Activated naive CD8-positive, alpha-beta T cell treated with anti-CD3 and anti-CD28 coated beads, Interleukin-2, amount 10 ng/mL, durations not matched to agents 7 days and 5 days (primary cell): ENCODE measurements at regions not wholly inside any gene's neighbourhood (a gene's known extent, or its start where the extent isn't known, plus 50 kb on each side); places are given as distances from the start of the nearest gene placed in this dataset.
"Not testable (repeated sequence)": the region's sequence is repeated elsewhere in the genome, so short reads cannot be mapped to it uniquely, and the experiment has no call there.

Source experiments
- ATAC-seq: fragments of 150-1000 bp; cut with Tn5 transposase; one replicate; pipeline ENCODE4 v1.10.0; 2021; ENCODE audit warnings: low read depth, moderate library complexity
- POLR2A ChIA-PET: fragments of 350-600 bp; sonication (Branson Sonifier 250); formaldehyde crosslinking; loops from one replicate; lab custom pipeline; 2021; ENCODE audit warnings: antibody characterized with exemption; lab: Charles Lee
- DNase-seq: peaks from one replicate; pipeline ENCODE4 v3.0.0; 2021
- H3K27ac Mint-ChIP-seq: one replicate; pipeline ENCODE4 v1.8.0; 2022; ENCODE audit warnings: mild to moderate bottlenecking, mixed read lengths
- H3K27me3 Mint-ChIP-seq: one replicate; pipeline ENCODE4 v1.8.0; 2022; ENCODE audit warnings: mild to moderate bottlenecking, moderate library complexity, mixed read lengths
- H3K36me3 Mint-ChIP-seq: one replicate; pipeline ENCODE4 v1.8.0; 2021; ENCODE audit warnings: mild to moderate bottlenecking, mixed read lengths
- H3K4me1 Mint-ChIP-seq: one replicate; pipeline ENCODE4 v1.8.0; 2021; ENCODE audit warnings: mixed read lengths
- H3K4me3 Mint-ChIP-seq: one replicate; pipeline ENCODE4 v1.8.0; 2022; ENCODE audit warnings: mild to moderate bottlenecking, moderate library complexity, mixed read lengths
- H3K9me3 Mint-ChIP-seq: one replicate; pipeline ENCODE4 v1.8.0; 2021; ENCODE audit warnings: mixed read lengths

DNA sequence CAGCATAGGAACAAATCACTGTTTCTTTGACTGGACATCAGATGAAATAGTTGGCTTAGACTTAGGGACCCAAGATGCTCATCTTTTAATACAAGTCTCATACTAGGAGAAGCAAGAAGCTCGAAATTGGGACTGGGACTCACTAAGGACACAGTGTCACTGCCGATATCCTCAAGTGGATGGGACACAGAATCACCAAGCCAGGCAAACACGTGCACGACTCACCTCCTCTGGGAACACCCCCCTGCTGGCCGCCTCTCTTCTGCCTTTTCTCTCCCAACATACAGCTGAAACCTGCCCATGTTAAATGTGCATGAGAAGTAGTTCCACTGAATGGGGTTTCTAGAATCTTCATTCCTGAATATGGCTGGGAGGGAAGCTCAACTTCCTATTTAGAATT, 106.6 kb upstream of the FAM204A start:
- ATAC-seq (no peak), DNase-seq (no peak)
- Mint-ChIP-seq H3K27ac (no peak overlapping the region), H3K4me1 (no peaks in the 10 kb centered on the region), H3K4me3 (no peak overlapping the region), H3K36me3 (no peaks in the 10 kb centered on the region), H3K9me3 (peaks cover 2% of the 10 kb centered on the region), H3K27me3 (peaks cover 48% of the 10 kb centered on the region)
- POLR2A ChIA-PET: no interaction called here

DNA sequence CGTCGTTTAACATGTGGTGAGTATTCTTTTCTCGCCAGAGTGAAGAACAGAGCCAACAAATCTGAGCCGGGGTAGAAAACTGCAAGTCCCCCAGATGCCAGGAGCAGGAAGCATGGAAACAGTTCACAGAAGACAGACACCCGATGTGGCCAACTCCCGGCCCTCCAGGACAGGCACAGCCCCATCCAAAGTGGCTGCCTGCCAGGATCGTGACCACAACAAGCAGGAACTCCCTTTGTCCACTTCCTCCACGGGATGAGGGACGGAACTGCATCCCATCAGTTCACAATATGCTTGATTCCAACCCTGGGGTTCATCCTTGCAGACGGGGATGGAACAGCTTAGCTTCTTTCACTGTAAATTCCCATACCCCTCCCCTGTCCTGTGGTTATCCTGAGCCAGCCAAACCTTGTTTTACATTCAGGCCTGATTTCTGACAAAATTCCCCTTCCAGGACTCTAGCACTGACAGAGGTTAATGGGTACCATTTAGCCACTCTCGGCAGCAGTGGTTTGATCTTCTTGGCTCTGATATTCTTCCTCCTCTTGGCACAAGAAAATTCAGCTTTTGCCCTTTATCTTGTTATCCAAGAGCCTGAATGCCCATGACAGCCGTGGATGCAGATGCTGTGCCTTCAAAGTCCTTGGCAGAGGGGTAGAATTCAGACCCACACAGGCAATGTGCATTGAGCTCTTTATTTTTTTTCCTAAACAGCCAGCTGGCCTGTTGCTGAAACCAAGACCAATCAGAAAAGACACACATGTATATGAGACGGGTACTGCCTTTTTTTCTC, 105.5 kb upstream of the FAM204A start:
- Mint-ChIP-seq H3K27me3 (peaks cover 47% of the 10 kb centered on the region), H3K4me1 (no peaks in the 10 kb centered on the region), H3K9me3 (peaks cover 2% of the 10 kb centered on the region), H3K4me3 (no peak overlapping the region), H3K36me3 (no peaks in the 10 kb centered on the region), H3K27ac (no peak overlapping the region)
- POLR2A ChIA-PET: no interaction called here
- DNase-seq: no peak
- ATAC-seq: no peak

DNA sequence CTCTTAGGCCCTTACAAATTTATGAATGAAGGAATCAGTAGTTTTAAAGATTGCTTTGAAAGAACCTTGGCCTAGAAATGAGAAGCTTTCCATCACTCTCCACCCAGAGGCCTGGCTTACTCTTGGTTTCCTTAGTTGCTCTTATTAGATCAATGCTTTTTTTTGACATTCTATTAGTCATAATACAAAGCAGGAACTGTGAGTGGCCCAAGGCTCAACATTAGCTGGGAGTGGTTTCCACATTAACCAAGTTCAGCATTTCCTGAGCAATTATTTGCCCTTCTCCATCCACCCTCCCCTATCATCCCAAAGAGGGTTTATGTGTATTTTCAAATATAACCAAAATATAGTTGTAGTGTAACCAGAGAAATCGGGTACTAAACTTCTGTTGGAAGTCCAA, 103.4 kb upstream of the FAM204A start:
- ATAC-seq: no peak
- Mint-ChIP-seq H3K27me3 (peaks cover 37% of the 10 kb centered on the region), H3K9me3 (no peaks in the 10 kb centered on the region), H3K4me1 (no peaks in the 10 kb centered on the region), H3K27ac (no peak overlapping the region), H3K4me3 (no peak overlapping the region), H3K36me3 (no peaks in the 10 kb centered on the region)
- POLR2A ChIA-PET: no interaction called here
- DNase-seq: no peak

- Mint-ChIP-seq H3K27me3 (peaks cover 30% of the 10 kb centered on the region), H3K36me3 (no peaks in the 10 kb centered on the region), H3K9me3 (no peaks in the 10 kb centered on the region), H3K27ac (no peak overlapping the region), H3K4me1 (no peaks in the 10 kb centered on the region), H3K4me3 (no peak overlapping the region)
- DNase-seq (no peak), ATAC-seq (no peak)
- POLR2A ChIA-PET: no interaction called here
Observed at GRCh38 chr10:118444069-118444468, 101.9 kb upstream of the FAM204A start.

GRCh38 chr10:118442032-118442431, 99.9 kb upstream of the FAM204A start:
- H3K4me3 Mint-ChIP-seq: no peak overlapping the region
- H3K27ac Mint-ChIP-seq: no peak overlapping the region
- H3K4me1 Mint-ChIP-seq: no peaks in the 10 kb centered on the region
- DNase-seq (no peak), ATAC-seq (no peak)
- POLR2A ChIA-PET: no interaction called here
- H3K36me3 Mint-ChIP-seq: no peaks in the 10 kb centered on the region
- H3K9me3 Mint-ChIP-seq: no peaks in the 10 kb centered on the region
- H3K27me3 Mint-ChIP-seq: peaks cover 32% of the 10 kb centered on the region

DNA sequence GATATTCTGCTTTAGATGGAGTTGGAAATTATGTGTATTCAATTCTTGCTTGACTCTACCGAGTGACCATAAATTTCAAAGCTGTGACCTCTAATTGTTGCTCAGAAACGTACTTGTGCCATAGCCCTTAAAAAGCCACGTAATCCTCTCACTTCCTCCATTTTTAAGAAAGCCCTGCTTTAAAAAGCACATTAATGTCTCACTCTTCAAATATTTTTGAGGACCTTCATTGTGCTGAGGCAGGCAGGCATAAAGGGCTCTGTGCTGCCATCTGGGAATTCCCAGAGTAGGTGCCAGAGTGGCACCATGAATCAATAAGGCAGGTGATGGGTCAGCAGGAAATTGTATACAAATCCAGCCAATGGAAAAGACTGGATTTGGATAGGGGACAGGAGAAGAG, 97.7 kb upstream of the FAM204A start:
- peaks cover 34% of the 10 kb centered on the region for H3K27me3 Mint-ChIP-seq
- POLR2A ChIA-PET: no interaction called here
- no peak overlapping the region for H3K27ac Mint-ChIP-seq
- H3K9me3 Mint-ChIP-seq: no peaks in the 10 kb centered on the region
- no peak overlapping the region for H3K4me3 Mint-ChIP-seq
- no peaks in the 10 kb centered on the region for H3K4me1 Mint-ChIP-seq
- DNase-seq (no peak), ATAC-seq (no peak)
- H3K36me3 Mint-ChIP-seq: no peaks in the 10 kb centered on the region

GRCh38 chr10:118436742-118437141, 94.6 kb upstream of the FAM204A start:
- POLR2A ChIA-PET: no interaction called here
- DNase-seq: no peak

DNA sequence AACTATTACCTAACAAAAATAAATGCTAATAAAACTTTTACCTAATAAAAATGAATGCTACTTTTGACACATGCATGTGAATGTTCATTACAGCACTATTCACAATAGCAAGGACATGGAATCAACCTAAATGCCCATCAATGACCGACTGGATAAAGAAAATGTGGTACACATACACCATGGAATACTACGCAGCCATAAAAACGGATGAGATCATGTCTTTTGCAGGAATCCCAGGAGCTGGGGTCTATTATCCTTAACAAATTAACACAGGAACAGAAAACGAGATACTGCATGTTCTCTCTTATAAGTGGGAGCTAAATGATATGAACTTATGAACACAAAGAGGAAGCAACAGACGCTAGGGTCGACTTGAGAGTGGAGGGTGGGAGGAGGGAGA, 88.1 kb upstream of the FAM204A start:
- no peak for ATAC-seq

More at GRCh38 chr10:118436742-118437141, 94.6 kb upstream of the FAM204A start:
- no peak for ATAC-seq
- H3K9me3 Mint-ChIP-seq: no peaks in the 10 kb centered on the region
- H3K4me3 Mint-ChIP-seq: no peak overlapping the region
- no peak overlapping the region for H3K27ac Mint-ChIP-seq
- no peaks in the 10 kb centered on the region for H3K36me3 Mint-ChIP-seq
- no peaks in the 10 kb centered on the region for H3K4me1 Mint-ChIP-seq
- peaks cover 34% of the 10 kb centered on the region for H3K27me3 Mint-ChIP-seq

DNA sequence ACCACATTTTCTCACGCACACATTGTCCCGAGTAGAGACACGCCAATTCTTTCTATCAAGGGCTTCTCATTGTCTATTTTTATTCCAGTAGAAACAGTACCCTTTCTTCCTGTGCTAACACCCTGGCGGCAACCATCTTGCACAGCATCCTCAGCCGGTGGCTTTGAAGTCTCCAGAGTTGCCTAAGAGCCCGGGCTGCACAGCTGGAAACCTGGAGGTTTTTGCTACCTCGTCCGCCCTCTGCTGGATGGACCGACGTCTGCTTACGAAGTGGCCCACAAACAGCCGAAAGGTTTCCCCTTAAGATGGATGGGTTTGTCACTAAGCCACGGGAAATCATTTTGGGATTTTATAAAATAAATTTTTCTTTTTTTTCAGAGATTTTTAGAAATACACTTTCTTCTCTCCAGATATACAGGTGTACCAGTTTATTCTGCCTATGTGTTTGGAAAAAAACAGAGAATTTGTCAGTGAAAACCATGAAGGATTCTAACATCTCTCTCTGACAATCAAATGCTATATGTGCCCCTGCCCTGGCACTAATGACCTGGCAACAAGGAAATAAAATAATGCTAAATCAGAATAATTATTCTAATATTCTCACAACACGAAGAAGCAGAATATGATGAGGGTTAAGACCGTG, 81.8 kb upstream of the FAM204A start:
- H3K4me3 Mint-ChIP-seq: no peak overlapping the region
- H3K4me1 Mint-ChIP-seq: peaks cover 5% of the 10 kb centered on the region
- peak; percentile 96 for ATAC-seq
- peak; percentile 69 for DNase-seq
- peaks cover 22% of the 10 kb centered on the region for H3K27me3 Mint-ChIP-seq
- POLR2A ChIA-PET: no interaction called here
- H3K27ac Mint-ChIP-seq: no peak overlapping the region
- H3K9me3 Mint-ChIP-seq: no peaks in the 10 kb centered on the region
- no peaks in the 10 kb centered on the region for H3K36me3 Mint-ChIP-seq

More for the DNA sequence above, 88.1 kb upstream of the FAM204A start:
- H3K27me3 Mint-ChIP-seq: peaks cover 26% of the 10 kb centered on the region
- no peak for DNase-seq
- no peak overlapping the region for H3K27ac Mint-ChIP-seq
- H3K36me3 Mint-ChIP-seq: no peaks in the 10 kb centered on the region
- H3K9me3 Mint-ChIP-seq: no peaks in the 10 kb centered on the region
- POLR2A ChIA-PET: no interaction called here
- H3K4me3 Mint-ChIP-seq: no peak overlapping the region
- H3K4me1 Mint-ChIP-seq: no peaks in the 10 kb centered on the region

DNA sequence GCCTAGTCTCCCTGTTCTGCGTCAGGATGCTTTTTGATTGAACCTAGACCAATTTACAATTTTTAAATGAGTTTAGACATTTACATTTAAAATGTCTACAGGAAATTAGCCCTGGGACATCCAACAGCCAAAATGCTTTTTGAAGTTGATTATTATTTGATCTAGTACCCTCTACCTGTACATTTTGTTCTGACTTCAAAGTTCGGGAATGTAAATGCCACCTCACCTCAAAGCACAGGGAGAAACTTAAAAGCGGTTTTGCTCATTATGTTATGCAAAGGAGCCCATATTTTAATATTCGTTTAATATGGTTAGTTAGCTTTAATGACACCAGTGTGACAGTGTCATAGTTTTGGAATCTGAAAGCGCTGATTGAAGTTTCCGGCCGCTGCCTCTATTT, 80.1 kb upstream of the FAM204A start:
- peaks cover 24% of the 10 kb centered on the region for H3K27me3 Mint-ChIP-seq
- POLR2A ChIA-PET: no interaction called here
- DNase-seq (no peak), ATAC-seq (no peak)
- H3K4me1 Mint-ChIP-seq: peaks cover 5% of the 10 kb centered on the region
- no peak overlapping the region for H3K4me3 Mint-ChIP-seq
- no peak overlapping the region for H3K27ac Mint-ChIP-seq
- no peaks in the 10 kb centered on the region for H3K9me3 Mint-ChIP-seq
- no peaks in the 10 kb centered on the region for H3K36me3 Mint-ChIP-seq

DNA sequence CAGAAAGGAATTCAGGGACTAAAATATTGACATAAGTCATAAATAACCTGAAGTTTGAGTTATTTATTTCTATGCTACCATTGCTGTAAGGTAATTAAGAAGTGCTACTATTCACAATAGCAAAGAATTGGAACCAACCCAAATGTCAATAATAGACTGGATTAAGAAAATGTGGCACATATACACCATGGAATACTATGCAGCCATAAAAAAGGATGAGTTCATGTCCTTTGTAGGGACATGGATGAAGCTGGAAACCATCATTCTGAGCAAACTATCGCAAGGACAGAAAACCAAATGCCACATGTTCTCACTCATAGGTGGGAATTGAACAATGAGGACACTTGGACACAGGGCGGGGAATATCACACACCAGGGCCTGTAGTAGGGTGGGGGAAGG, 77.9 kb upstream of the FAM204A start:
- H3K4me1 Mint-ChIP-seq, POLR2A ChIA-PET, ATAC-seq: not testable (repeated sequence)

DNA sequence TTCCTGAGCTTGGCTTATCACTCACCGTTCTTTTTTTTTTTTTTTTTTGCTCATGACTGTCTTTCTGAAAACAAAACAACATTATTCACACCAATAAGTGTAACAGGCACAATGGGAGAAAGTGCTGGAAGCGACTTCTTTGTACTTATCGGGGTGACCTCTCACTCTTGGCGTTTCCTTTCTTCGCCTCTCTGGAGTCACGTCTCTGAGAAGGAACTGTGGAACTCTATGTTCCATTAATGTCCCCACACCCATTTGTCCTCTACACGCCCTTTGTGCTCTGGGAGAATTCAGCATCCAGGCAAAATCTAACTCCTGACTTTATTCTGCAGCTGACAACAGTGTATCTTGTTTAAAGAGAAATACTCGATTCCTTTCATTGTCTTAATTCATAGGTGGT, 70.8 kb upstream of the FAM204A start:
- Mint-ChIP-seq H3K4me3 (no peak overlapping the region), H3K36me3 (no peaks in the 10 kb centered on the region), H3K4me1 (no peaks in the 10 kb centered on the region), H3K27ac (no peak overlapping the region), H3K9me3 (no peaks in the 10 kb centered on the region), H3K27me3 (peaks cover 18% of the 10 kb centered on the region)
- POLR2A ChIA-PET: no interaction called here
- DNase-seq (no peak), ATAC-seq (no peak)

More for the DNA sequence above, 77.9 kb upstream of the FAM204A start:
- not testable (repeated sequence) for H3K36me3 Mint-ChIP-seq, H3K27ac Mint-ChIP-seq, H3K9me3 Mint-ChIP-seq, H3K4me3 Mint-ChIP-seq, DNase-seq
- peaks cover 17% of the 10 kb centered on the region for H3K27me3 Mint-ChIP-seq

GRCh38 chr10:118412132-118412760, 70.1 kb upstream of the FAM204A start:
- ATAC-seq: no peak
- DNase-seq: no peak
- POLR2A ChIA-PET: no interaction called here
- Mint-ChIP-seq H3K4me3 (no peak overlapping the region), H3K36me3 (no peaks in the 10 kb centered on the region), H3K9me3 (no peaks in the 10 kb centered on the region), H3K27me3 (peaks cover 18% of the 10 kb centered on the region), H3K4me1 (no peaks in the 10 kb centered on the region), H3K27ac (no peak overlapping the region)

- H3K27me3 Mint-ChIP-seq: peaks cover 10% of the 10 kb centered on the region
- H3K4me1 Mint-ChIP-seq: no peaks in the 10 kb centered on the region
- no peak for DNase-seq
- no peaks in the 10 kb centered on the region for H3K9me3 Mint-ChIP-seq
- no peak overlapping the region for H3K4me3 Mint-ChIP-seq
- POLR2A ChIA-PET: no interaction called here
- no peaks in the 10 kb centered on the region for H3K36me3 Mint-ChIP-seq
- no peak overlapping the region for H3K27ac Mint-ChIP-seq
- no peak for ATAC-seq
Observed at GRCh38 chr10:118409295-118409694, 67.2 kb upstream of the FAM204A start.
